MCF 10A (cell line): ENCODE measurements at regions not wholly inside any gene's neighbourhood (a gene's known extent, or its start where the extent isn't known, plus 50 kb on each side); places are given as distances from the start of the nearest gene placed in this dataset.

Source experiments
- BruUV-seq: library from RNA; stranded (reverse); fragments of 400-500 nt; replicated peaks from 2 replicates; lab custom pipeline; 2021; lab: Mats Ljungman, UMichigan
- CTCF ChIA-PET: fragments of 300-600 bp; sonication (Branson Sonifier 250); formaldehyde crosslinking; extraction: SDS; loops from one replicate; lab custom pipeline; 2021; ENCODE audit warnings: antibody characterized with exemption, inconsistent platforms; lab: Yijun Ruan, JAX
- POLR2A ChIA-PET: fragments of 300-600, 350-650 bp; sonication (Branson Sonifier 250); formaldehyde crosslinking; extraction: SDS; loops from one replicate; lab custom pipeline; 2020; ENCODE audit warnings: antibody characterized with exemption, inconsistent platforms; lab: Yijun Ruan, JAX
- DNase-seq: peaks from one replicate; pipeline ENCODE4 v3.0.0-alpha.2; 2018; ENCODE audit not compliant: unreplicated experiment
- H3K27ac Mint-ChIP-seq: one replicate; pipeline ENCODE4 v1.8.0; 2022; ENCODE audit warnings: mild to moderate bottlenecking, low read depth, mixed read lengths; ENCODE audit not compliant: unreplicated experiment
- H3K27me3 Mint-ChIP-seq: one replicate; pipeline ENCODE4 v1.8.0; 2022; ENCODE audit warnings: mixed read lengths; ENCODE audit not compliant: insufficient read depth, unreplicated experiment
- H3K36me3 Mint-ChIP-seq: one replicate; pipeline ENCODE4 v1.8.0; 2022; ENCODE audit warnings: mild to moderate bottlenecking, moderate library complexity, mixed read lengths; ENCODE audit not compliant: insufficient read depth, unreplicated experiment
- H3K4me1 Mint-ChIP-seq: one replicate; pipeline ENCODE4 v1.8.0; 2022; ENCODE audit warnings: mixed read lengths; ENCODE audit not compliant: insufficient read depth, unreplicated experiment
- H3K4me3 Mint-ChIP-seq: one replicate; pipeline ENCODE4 v1.8.0; 2022; ENCODE audit warnings: mild to moderate bottlenecking, moderate library complexity, mixed read lengths; ENCODE audit not compliant: unreplicated experiment
- H3K9me3 Mint-ChIP-seq: one replicate; pipeline ENCODE4 v1.8.0; 2022; ENCODE audit warnings: mixed read lengths; ENCODE audit not compliant: unreplicated experiment
- CTCF ChIP-seq: fragments of 200-600 bp; IDR thresholded peaks from one replicate; pipeline ENCODE4 v1.8.0; 2022; ENCODE audit warnings: antibody characterized with exemption, mild to moderate bottlenecking; ENCODE audit not compliant: unreplicated experiment
- intact Hi-C: fragments of 100-400 bp; cut with micrococcal nuclease; formaldehyde crosslinking; loops from 2 replicates; pipeline ENCODE4 v1.14.1; 2022

GRCh38 chr2:19228715-19229114 is 129.7 kb downstream of the OSR1 start:
- Mint-ChIP-seq H3K36me3 (no peaks in the 10 kb centered on the region), H3K4me3 (peak overlapping the region; percentile 56), H3K9me3 (no peaks in the 10 kb centered on the region), H3K27me3 (no peaks in the 10 kb centered on the region), H3K27ac (peak overlapping the region; percentile 81), H3K4me1 (peaks cover 33% of the 10 kb centered on the region)
- DNase-seq: peak; percentile 86
- ChIA-PET POLR2A (interaction anchor here (0.6 to 1.8 kb wide), 13 partner anchors 13 to 668 kb away, joined by 3 to 14 read pairs (median 3); partner anchors contain the start of gene RDH14), CTCF (interaction anchor here (1.0 to 1.7 kb wide), 2 partner anchors 10 to 119 kb away, joined by 3 to 6 read pairs; no protein-coding TSS in a partner anchor)
- no TSS peak for BruUV-seq
- no peak for TF ChIP-seq CTCF
- intact Hi-C loops: no loop called here

GRCh38 chr2:19228181-19228593 is 130.2 kb downstream of the OSR1 start:
- ChIA-PET POLR2A (interaction anchor here (0.6 to 1.8 kb wide), 13 partner anchors 10 to 668 kb away, joined by 3 to 14 read pairs (median 3); partner anchors contain the start of gene RDH14), CTCF (interaction anchor here (0.6 to 1.7 kb wide), 4 partner anchors 10 to 436 kb away, joined by 3 to 6 read pairs (median 4); no protein-coding TSS in a partner anchor)
- H3K36me3 Mint-ChIP-seq: no peaks in the 10 kb centered on the region
- no peaks in the 10 kb centered on the region for H3K9me3 Mint-ChIP-seq
- H3K4me3 Mint-ChIP-seq: peak overlapping the region; percentile 56
- intact Hi-C loops: no loop called here
- peak overlapping the region; percentile 81 for H3K27ac Mint-ChIP-seq
- H3K4me1 Mint-ChIP-seq: peaks cover 33% of the 10 kb centered on the region
- no peak for DNase-seq
- no peaks in the 10 kb centered on the region for H3K27me3 Mint-ChIP-seq
- TF ChIP-seq CTCF: no peak
- BruUV-seq: TSS peak; percentile 52

GRCh38 chr2:19226871-19227270 is 131.6 kb downstream of the OSR1 start:
- no peak overlapping the region for H3K27ac Mint-ChIP-seq
- CTCF ChIA-PET: interaction anchor here (0.5 to 1.2 kb wide), 3 partner anchors 38 to 707 kb away, joined by 3 read pairs; no protein-coding TSS in a partner anchor

More at GRCh38 chr2:19226871-19227270, 131.6 kb downstream of the OSR1 start:
- Mint-ChIP-seq H3K9me3 (no peaks in the 10 kb centered on the region), H3K36me3 (no peaks in the 10 kb centered on the region), H3K4me1 (peaks cover 33% of the 10 kb centered on the region), H3K27me3 (no peaks in the 10 kb centered on the region), H3K4me3 (peak overlapping the region; percentile 56)
- DNase-seq: no peak
- POLR2A ChIA-PET: interaction anchor here (0.6 to 5.9 kb wide), 5 partner anchors 7 to 235 kb away, joined by 3 to 44 read pairs (median 4); no protein-coding TSS in a partner anchor
- no TSS peak for BruUV-seq
- intact Hi-C loops: no loop called here
- no peak for TF ChIP-seq CTCF
